Mesothelial cell of epicardium (in vitro differentiated cells): ENCODE measurements at regions not wholly inside any gene's neighbourhood (a gene's known extent, or its start where the extent isn't known, plus 50 kb on each side); places are given as distances from the start of the nearest gene placed in this dataset.

Experiments
- DNase-seq, 2 experiments: peaks; one replicate each; pipeline ENCODE4 v3.0.0; 2021; ENCODE audit warnings: low spot score in 2 of 2; ENCODE audit not compliant: unreplicated experiment in 2 of 2
- H3K27ac Mint-ChIP-seq: 2 replicates; pipeline ENCODE4 v1.8.0; 2021; ENCODE audit warnings: mixed read lengths
- H3K27me3 Mint-ChIP-seq: 2 replicates; pipeline ENCODE4 v1.8.0; 2021; ENCODE audit warnings: low read depth, mixed read lengths
- H3K36me3 Mint-ChIP-seq: 2 replicates; pipeline ENCODE4 v1.8.0; 2021; ENCODE audit warnings: mixed read lengths
- H3K4me1 Mint-ChIP-seq: 2 replicates; pipeline ENCODE4 v1.8.0; 2021; ENCODE audit warnings: mixed read lengths
- H3K4me3 Mint-ChIP-seq: 2 replicates; pipeline ENCODE4 v1.8.0; 2021; ENCODE audit warnings: mild to moderate bottlenecking, moderate library complexity, mixed read lengths
- H3K9me3 Mint-ChIP-seq: 2 replicates; pipeline ENCODE4 v1.8.0; 2021; ENCODE audit warnings: mixed read lengths
- TF ChIP-seq, protein P1 (sequence below): fragments of 200-600 bp; sonication (generic); IDR thresholded peaks from one replicate; pipeline ENCODE4 v1.5.0; 2021; ENCODE audit warnings: antibody characterized with exemption; ENCODE audit not compliant: unreplicated experiment

GRCh38 chr21:35204850-35205541, 155.9 kb upstream of the RUNX1 start:
- DNase-seq: peak in 1 of 2 experiments; percentile 56
- Mint-ChIP-seq H3K4me3 (peak overlapping the region; percentile 24), H3K36me3 (no peaks in the 10 kb centered on the region)

DNA sequence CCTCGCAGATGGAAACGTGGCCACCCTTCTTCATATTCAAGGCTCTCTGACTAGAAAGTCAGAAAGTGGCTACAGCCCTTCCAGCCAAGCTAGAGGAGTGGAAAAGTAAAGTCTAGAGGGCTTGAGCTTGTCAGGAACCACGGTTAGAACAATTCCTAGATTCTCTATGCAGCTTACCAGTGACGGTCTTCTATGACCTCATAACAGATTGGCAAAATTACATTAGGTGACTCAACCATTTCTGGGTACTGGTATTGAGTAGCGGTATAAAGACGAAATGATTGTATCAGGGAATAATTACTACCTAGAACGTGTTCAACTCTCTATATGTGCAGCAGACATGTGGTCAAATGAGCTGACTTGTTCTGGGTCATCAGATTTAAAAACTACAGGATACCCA, 155.0 kb upstream of the RUNX1 start:
- Mint-ChIP-seq H3K27ac (no peak overlapping the region), H3K4me3 (no peak overlapping the region), H3K9me3 (no peaks in the 10 kb centered on the region), H3K36me3 (no peaks in the 10 kb centered on the region), H3K27me3 (no peaks in the 10 kb centered on the region), H3K4me1 (peaks cover 43% of the 10 kb centered on the region)
- TF ChIP-seq, protein P1, sequence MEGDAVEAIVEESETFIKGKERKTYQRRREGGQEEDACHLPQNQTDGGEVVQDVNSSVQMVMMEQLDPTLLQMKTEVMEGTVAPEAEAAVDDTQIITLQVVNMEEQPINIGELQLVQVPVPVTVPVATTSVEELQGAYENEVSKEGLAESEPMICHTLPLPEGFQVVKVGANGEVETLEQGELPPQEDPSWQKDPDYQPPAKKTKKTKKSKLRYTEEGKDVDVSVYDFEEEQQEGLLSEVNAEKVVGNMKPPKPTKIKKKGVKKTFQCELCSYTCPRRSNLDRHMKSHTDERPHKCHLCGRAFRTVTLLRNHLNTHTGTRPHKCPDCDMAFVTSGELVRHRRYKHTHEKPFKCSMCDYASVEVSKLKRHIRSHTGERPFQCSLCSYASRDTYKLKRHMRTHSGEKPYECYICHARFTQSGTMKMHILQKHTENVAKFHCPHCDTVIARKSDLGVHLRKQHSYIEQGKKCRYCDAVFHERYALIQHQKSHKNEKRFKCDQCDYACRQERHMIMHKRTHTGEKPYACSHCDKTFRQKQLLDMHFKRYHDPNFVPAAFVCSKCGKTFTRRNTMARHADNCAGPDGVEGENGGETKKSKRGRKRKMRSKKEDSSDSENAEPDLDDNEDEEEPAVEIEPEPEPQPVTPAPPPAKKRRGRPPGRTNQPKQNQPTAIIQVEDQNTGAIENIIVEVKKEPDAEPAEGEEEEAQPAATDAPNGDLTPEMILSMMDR: no peak
- no peak for DNase-seq

More at GRCh38 chr21:35204850-35205541, 155.9 kb upstream of the RUNX1 start:
- H3K4me1 Mint-ChIP-seq: peaks cover 43% of the 10 kb centered on the region
- peak overlapping the region; percentile 88 for H3K27ac Mint-ChIP-seq
- H3K9me3 Mint-ChIP-seq: peaks cover 4% of the 10 kb centered on the region
- TF ChIP-seq, protein P1: no peak
- no peaks in the 10 kb centered on the region for H3K27me3 Mint-ChIP-seq

DNA sequence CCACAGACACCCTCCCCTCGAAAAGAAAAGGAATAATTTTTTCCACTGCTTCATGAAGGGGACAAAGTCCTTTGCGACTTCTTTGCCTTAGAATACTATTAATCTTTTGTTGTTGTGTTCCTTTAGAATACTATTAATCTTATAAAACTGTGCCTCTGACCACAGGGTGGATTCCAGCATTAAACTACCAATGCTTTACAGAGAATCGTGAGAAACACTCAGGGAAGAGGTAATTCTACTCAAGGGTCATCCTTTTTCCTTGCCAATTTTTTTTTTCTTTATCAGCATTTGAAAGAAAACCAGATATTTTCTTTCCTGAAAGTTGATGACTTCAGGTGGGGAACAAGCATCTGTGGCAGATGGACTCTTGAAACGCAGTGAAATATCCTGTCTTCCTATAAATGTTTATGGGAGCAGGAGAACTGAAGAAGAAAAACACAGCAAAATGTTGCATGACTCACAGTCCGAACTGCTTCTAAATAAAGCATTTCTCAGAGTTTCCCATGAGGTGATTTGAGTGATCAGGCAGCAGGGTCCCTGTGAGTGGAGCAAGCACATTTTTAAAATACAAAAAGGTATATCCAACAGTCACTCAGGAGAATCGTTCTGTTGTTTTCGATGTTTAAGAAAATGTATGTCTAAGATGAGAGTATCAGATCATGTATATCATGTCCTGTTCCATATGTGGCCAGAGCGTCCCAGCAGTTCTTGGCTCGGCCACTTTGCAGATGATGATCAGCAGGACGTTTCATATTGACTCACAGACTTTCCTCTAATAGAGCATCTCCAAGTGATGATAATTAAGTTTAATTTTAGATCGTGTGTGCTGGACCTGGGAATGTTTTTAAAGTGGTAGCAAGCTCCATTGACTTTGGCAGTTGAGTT, 154.2 kb upstream of the RUNX1 start:
- peaks cover 39% of the 10 kb centered on the region for H3K4me1 Mint-ChIP-seq
- H3K27me3 Mint-ChIP-seq: no peaks in the 10 kb centered on the region
- no peak for DNase-seq
- TF ChIP-seq, protein P1: no peak
- peak overlapping the region; percentile 61 for H3K27ac Mint-ChIP-seq
- no peak overlapping the region for H3K4me3 Mint-ChIP-seq
- H3K9me3 Mint-ChIP-seq: no peaks in the 10 kb centered on the region
- H3K36me3 Mint-ChIP-seq: no peaks in the 10 kb centered on the region

DNA sequence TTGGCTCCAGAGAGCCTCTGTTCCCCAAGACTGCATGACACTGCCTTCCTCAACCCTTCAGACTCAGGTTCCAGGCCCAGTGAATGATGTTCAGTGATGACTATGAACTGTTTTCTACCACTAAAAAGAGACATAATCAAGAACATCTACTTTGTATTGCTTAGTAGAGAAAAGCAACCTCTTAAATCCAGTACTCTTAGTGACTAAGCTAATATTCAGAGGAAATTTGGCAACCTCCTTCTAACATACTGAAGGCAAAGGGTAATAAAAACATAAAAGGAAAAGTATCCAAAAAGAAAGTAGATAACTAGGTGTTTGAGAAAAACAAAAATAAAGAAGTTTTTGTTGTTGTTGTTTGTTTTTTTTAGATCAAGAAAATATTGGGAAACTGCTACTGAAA, 153.3 kb upstream of the RUNX1 start:
- H3K27ac Mint-ChIP-seq: peak overlapping the region; percentile 32
- H3K36me3 Mint-ChIP-seq: no peaks in the 10 kb centered on the region
- H3K4me1 Mint-ChIP-seq: peaks cover 43% of the 10 kb centered on the region
- no peak overlapping the region for H3K4me3 Mint-ChIP-seq
- H3K9me3 Mint-ChIP-seq: no peaks in the 10 kb centered on the region
- no peak for DNase-seq
- TF ChIP-seq, protein P1: no peak
- H3K27me3 Mint-ChIP-seq: no peaks in the 10 kb centered on the region

GRCh38 chr21:35201799-35202198, 152.7 kb upstream of the RUNX1 start:
- no peak overlapping the region for H3K4me3 Mint-ChIP-seq
- peaks cover 41% of the 10 kb centered on the region for H3K4me1 Mint-ChIP-seq
- no peaks in the 10 kb centered on the region for H3K27me3 Mint-ChIP-seq
- TF ChIP-seq, protein P1: no peak
- no peak for DNase-seq
- H3K36me3 Mint-ChIP-seq: no peaks in the 10 kb centered on the region
- peaks cover 4% of the 10 kb centered on the region for H3K9me3 Mint-ChIP-seq
- H3K27ac Mint-ChIP-seq: no peak overlapping the region
